HG03378 (cell line): ENCODE measurements at regions not wholly inside any gene's neighbourhood (a gene's known extent, or its start where the extent isn't known, plus 50 kb on each side); places are given as distances from the start of the nearest gene placed in this dataset.

ENCODE experiments used
- ATAC-seq: cut with Tn5 transposase; IDR thresholded peaks from one replicate; pipeline ENCODE4 v1.9.1; 2021; ENCODE audit warnings: mild to moderate bottlenecking, moderate library complexity; ENCODE audit not compliant: unreplicated experiment

DNA sequence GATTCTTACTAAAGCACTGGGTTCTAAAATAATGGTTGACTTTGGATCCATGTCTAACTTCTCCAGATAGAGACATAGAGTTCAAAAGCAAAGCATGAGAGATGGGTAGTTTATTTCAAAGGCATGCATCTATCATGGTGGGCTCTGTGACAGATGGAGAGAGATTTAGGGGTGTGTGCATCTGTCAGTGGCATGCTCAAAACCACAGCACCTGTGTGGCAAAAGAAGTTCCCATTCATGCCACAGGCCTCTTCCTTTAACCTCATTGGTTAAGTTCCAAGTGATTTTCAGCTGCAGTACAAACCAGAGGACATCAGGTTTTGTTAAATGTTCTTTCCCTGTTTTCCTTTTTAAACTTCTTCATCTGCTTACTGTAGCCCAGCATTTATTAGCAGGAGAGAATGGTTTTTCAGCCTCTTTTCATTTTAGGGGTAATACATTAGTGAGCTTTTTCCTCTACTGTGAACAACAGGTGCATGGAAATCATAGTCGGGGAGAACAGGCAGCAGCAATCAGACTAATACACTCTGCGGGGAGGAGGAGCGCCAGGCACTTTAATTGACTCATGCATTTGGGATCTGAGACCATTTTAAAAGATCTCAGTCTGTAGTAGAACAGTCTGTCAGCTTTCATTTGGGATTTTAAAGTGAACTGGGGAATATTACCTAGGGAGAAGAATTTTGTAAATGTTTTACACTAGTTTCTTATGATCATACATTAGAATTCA is 52.4 kb upstream of the UPP2 start:
- no peak for ATAC-seq

DNA sequence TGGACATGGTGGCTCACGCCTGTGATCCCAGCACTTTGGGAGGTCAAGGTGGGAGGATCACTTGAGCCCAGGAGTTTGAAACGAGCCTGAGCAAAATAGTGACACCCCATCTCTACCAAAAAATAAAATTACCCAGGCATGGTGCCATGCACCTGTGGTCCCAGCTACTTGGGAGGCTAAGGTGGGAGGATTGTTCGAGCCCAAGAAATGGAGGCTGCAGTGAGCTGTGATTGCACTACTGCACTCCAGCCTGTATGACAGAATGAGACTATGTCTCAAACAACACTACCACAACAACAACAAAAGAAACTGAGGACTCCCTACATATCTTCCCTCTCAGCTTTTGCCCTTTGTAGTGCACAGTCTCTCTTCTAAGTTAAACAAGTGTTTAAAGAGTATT is 53.3 kb upstream of the UPP2 start:
- ATAC-seq = no peak

DNA sequence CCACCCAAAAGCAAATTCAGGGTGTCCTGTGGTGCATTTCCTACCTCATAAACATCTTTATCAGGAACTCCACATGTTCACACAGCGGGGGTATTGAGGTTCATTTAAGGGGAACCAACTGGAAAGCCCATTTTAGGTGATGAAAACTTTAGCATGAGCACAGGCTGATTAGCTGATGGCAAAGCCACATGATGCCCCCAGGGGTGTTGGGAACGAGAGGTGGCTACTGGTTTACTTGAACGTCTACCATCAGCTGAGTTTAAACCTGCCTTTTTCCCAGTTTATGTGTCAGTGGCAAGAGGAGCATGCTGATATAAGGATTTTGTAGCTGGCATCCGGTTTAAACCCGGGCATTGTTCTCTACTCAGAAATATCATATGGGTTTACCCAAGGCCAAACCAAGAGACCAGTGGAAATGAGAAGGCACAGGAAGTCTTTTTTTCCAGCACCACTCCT is 54.5 kb upstream of the UPP2 start:
- ATAC-seq = no peak

DNA sequence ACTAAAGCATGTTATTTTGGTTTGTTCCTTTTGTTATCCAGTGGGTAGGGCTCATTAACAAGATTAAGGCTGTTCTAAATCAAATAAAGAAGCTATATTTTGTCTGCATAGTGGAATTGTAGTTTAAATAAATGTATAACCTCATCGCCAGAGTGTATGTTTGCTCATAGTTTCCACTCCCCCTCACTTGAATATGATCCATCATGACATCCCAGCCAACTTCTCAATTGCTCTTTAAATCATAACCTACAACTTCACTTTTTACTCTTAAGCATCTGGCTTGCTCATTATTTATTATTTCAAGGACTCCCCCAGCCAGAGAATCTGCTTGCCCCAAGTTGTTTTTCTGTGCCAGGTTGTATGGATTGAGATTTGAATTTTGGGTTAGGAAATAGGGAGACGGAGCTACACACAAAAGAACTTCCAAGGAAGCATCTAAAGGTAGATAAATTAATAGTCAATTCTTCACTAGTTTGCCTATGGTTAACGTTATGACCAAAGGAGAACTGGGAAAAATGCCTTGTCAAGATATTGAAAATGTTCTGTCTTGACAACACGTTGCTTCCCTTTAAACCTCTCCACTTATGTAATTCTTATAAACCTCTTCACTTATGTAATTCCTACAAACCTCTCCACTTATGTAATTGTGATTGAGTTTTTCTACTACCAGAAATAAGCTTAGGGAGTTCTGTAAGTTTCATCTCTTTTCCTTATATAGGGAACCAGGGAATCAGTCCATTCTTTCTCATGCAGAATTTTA is 55.4 kb upstream of the UPP2 start:
- ATAC-seq = no peak

DNA sequence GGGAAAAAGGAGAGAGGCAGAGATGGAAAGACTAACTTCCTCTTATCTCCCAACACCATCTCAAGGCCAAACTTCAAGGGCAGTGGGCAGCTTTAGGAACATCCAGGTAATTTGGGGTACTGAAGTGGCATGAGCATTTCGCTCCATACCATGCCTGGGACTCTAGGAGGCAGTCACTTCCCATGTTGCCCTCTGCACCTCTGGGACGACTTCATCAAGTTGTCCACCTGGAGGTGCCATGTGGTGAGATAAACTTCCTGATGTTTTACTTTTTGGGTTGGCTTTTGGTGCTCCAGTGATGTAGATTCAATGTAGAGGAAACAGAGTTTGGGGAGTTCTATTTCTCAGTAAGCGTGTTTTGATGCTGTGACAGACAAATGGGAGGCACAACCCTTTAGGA is 56.3 kb upstream of the UPP2 start:
- no peak for ATAC-seq

DNA sequence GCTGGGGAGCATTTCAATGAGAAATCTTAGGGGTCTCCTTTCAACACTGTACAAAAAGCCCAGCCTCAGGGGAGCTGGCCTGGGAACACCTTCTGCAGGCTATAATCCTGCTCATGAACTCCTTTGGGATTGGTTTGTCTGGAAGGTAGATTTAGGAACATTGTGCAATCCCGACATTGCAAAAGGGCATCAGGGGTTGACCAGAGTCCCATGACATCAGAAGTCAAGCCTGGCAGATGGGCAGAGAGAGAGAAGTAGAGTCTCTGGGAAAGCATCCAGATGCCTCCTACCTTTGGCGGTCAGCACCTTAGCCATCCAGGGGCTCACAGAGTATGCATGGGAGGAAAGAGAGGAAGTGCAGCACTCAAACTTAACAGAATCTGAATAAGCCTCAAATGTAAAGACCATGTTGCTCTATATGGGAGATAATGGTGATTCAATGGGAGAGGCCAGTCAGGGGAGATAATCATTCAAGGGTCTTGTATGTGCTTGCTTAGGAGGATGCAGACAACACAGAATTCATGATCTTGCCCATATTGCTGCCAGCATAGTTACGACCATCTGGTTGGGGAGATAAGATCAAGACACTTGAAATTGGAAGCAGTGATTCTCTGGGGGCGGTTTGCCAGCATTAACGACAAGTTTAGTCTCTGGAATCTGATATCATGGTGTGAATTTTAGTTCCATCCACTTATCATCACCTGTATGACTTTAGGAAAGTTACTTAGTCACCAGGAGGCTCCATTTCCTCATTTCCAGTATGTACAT is 58.3 kb upstream of the UPP2 start:
- ATAC-seq = no peak

DNA sequence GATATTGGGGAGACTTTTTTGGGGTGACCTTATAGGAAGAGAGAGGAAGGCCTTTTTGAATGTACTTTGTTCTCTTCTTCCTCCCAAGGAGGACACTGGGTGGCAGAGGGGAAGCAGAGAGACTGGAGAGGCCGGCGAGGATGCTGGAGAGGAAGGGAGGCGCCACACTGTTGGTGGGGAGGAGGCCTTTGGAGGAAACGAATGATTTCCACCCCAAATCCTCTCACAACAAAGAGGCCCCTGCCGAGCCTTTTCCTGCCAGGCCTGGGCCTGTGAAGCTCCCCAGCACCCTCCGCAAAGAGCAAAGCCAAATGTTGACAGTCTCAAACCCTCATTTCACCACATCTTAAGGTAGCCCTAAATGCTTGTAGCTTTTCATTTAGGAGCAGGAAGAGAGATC is 59.0 kb upstream of the UPP2 start:
- no peak for ATAC-seq

DNA sequence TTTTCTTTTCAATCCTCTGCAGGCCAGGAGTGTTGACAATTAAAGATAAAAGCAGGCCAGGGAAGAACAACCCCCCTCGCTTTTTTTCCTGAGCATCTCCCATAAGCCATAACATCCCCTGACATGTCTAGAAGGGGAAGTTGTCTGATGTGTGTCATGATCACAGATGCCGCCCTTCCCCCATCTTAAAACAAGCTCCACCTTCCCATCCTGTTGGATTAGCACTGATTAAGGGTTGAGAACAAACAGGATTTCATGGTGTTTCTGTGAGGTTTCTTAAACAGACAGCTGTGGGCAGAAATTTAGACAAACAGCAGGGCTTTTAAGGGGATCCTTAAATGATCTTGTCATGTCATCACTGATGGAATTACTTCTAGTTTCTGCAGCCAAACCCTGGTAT is 59.4 kb upstream of the UPP2 start:
- ATAC-seq = no peak

DNA sequence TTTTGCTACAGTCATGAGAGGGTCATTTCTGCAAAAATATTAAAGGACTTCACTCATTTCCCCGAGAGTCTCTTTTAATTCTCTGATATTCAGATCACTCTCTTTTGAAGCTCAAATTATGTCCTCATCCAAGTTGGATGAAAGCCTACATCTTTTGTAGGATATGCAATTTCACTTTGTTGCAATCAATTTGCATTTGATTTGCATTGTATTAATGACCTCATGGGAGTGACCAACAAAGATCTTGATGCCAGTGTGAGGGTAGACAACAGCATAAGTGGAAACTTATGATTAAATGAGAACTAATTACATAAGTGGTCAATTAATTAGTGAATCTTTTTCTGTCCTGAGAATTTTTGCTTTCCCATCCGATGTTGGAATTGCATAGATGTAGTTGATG is 60.3 kb upstream of the UPP2 start:
- no peak for ATAC-seq

DNA sequence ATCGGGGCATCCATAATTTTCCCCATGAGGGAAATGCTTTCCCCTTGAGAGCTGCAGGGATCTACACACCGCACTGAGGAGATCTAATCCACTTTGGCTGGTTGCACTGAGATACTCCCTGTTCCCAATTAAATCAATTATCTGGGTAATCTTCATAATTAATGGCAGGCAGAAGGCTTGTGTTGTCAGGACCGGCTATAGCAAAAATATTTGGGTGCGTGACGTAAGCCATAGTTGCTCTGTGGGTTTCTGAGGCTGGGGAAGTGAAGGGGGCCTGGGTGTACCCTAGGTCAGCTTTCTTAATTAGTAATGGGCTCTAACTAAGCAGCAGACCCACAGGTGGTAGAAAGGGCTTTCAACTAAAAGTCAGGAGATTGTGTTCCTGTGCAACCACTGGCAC is 62.8 kb upstream of the UPP2 start:
- no peak for ATAC-seq

DNA sequence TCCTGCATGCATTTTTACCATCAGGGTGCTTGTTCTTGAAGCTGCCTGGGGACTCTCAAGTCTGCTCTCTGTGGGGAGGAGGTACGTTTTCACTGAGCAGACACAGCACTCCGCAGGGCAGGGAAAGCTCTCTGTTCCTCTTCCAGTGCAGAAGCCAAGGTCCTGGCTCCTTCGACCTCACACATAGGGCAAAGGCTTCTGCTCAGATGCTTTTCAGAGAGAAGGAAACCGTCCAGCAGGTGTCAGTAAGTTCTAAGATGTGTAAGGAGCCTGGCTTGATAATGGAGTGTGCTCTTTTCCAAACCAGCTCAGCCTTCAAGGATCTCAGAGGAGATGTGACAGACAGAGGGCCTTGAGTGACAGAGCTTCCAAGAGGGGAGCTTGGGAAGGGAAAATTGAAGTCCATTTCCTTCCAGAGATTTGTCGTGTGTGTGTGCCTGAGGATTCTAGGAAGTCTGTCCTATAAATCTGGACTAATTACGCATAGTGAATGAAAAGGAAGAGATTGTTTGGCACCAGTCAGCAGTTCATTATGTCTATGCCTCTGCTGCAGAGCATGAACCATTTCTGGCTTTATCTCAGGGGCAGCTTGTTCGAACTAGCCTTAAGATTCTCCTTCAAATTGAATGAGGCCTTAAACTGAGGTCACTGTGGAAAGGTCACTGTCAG is 67.3 kb upstream of the UPP2 start:
- peak; percentile 50 for ATAC-seq

DNA sequence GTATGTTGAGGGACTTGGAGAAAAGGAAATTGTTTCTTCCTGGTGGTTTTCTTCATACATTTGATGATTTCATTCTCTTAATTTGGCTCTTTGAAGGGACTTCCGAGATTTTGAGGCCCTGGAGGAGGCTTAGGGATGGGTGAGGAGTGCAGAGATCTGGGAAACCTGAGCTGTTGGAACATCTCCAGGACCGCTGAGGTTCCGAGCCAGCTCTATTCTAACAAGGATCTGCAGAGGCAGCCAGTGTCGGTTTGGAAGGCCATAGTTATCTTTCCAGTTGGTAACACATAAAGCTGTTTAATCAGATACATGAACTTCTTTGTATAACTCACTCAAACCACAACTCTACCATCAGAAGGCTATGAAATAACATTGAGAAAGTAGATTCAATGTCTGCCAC is 70.3 kb upstream of the UPP2 start:
- no peak for ATAC-seq

DNA sequence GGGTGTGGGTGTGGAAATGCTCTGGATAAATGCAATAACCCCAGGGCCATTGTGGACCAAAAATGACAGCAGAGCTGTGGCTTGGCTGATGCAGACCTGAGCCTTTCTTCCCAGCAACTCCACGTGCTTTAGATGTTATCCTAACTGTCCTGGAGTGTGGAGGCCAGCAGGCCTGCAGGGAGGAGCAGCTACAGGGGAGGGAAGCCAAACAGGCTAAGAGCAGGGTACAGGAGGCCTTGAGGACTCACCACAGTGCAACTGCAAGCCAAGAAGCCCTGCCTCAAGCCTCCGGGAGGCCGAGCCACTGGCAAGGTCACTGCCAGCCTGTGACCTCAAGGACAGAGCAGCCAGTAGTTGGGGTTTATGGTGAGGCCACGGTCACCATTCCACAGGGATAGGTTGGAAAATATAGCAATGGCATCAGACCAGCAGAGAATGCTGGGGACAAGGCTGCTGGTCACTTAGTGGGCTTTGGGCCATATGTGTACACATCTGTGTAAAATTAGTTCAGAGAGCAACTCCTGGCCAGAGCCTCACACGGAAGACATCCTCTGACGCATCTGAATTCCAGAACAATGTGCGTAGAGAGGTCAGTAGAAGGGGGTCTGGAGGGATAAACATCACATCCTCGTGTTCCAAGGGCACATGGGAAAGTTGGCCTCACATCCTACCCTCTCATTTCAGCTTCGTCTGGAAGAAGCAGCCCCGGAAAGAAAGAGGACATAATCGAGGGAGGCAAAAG is 76.2 kb upstream of the UPP2 start:
- no peak for ATAC-seq

DNA sequence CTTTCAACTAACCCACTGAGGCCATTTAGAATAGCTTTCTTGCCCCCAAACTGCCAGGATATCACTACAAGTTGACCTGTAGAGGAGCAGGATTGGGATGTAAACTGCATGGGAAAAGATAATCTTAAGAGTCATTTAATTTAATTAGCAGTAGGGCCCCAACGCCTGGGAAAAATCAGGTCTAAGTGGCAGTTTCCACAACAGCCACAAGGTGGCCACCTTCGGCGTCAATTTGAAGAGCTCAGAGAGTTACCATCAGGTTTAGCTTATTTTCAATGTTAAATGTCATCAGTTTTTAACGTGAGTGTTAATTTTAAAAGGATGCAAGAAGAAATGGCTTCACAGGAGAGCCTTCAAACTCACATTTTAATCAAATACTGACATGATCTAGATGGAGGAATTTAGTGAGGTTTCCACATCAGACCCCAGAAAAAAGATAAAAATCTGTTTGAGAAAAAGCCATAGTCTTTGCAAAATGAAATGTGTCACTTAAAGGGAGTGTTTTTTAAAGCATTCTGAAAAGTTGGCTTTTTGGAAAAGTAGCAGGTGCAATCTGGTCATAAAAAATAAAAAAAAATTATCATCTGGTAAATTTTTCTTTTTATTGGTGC is 77.3 kb upstream of the UPP2 start:
- ATAC-seq = peak; percentile 91

DNA sequence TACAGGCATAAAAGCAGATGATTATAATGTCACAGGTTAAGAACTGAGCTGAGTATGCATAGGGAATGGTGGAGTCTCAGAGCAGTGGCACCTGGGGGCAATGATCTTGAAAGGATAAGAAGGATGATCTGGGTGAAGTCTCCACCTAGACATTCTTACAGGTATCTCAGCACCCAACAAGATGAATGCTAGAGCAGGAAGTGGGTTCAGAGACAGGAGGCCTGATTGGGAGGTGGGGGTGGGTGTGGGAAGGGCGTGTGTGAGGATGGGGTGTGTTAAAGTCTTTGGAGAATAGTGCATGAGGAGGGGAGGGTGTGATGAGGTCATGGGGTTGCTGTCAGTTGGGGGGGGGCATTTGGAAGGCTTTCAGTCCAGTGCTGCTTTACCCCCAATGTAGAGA is 78.8 kb upstream of the UPP2 start:
- no peak for ATAC-seq

DNA sequence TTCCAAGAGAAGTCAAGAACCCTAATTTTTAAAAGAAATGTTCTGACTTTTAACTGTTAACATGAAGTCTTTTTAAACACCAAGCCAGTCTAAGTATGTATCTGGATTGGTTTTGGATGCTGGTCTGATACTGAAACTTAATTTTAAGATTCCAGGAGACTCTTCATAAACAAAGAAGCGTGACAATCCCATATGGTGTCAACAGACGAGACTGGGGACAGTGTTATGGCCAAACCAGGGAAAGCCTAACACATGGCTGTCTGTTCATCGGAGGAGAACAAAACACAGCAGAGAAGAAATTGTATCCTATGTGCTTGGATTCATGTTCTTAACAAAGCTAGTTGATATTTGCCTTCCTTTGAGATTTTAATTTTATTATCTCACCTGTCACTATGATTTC is 80.5 kb upstream of the UPP2 start:
- no peak for ATAC-seq

DNA sequence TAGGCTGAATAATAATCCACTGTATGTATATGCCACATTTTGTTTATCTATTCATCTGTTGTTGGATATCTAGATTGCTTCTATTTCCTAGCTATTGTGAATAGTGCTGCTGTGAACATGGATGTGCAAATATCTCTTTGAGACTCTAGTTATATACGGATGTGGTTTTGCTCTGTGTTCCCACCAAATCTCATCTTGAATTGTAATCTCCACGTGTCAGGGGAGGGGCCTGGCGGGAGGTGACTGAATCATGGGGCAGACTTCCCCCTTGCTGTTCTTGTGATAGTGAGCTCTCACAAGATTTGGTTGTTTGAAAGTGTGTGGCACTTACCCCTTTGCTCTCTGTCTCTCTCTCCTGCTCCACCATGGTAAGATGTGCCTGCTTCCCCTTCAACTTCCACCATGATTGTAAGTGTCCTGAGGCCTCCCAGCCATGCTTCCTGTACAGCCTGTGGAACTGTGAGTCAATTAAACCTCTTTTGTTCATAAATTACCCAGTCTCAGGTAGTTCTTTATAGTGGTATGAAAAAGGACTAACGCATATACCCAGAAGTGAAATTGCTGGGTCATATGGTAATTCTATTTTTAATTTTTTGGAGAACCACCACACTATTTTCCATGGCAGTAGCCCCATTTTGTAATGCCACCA is 86.1 kb upstream of the UPP2 start:
- ATAC-seq = no peak

DNA sequence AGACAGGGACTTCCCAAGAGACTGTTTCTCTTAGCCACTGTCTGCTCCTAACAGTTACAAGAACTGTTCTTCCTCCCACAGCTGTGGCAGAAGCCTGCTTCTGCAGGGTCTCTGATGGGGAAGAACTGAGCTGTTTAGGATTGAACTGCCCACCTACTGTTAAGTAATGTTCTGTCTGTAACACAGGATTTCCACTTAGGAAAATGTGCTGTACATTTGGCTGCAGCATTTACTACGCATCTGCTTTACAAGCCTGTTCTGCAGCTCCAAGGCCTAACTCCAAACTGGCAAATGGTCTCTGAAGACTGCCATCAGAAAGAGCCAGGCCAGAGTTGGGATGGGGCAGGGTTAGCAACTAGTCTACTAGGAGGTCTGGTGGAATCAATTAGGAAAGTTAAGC is 87.8 kb upstream of the UPP2 start:
- ATAC-seq = no peak

DNA sequence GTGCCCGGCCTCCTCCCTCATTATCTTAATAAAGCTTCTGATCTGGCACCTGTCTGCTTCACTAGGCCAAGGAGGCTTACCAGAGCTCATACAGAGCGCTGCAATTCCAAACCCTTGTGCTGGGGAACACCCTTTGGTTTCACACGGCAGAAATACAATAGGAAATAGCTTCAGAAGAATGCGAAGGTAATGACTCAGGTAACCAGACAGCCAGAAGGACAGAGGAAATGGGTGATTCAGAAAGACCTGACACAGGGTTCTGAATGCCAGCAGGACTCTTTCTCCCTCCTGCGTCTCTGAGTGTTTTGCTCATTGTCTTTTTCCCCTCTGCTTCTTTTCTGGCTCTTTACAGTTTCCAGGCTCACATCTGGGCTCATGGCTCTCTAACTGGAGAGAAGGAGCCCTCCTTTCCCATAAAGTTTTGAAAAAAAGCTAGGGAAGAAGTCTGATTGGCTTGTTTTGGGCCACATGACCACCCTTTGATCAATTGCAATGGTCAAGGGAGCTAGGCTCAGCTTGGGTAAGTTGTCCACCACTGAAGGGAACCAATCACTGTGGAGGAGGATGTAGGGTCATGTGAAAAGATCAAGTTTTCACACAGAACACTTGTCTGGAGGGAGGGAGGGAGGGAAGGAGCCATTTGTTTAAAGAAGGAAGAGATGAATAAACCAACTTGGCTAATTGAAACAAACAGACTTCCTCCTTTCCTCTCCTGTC is 90.5 kb upstream of the UPP2 start:
- ATAC-seq = no peak
